Hepatocyte (in vitro differentiated cells): ENCODE measurements at regions not wholly inside any gene's neighbourhood (a gene's known extent, or its start where the extent isn't known, plus 50 kb on each side); places are given as distances from the start of the nearest gene placed in this dataset.
A peak's percentile ranks its signal among the peaks of the same experiment; 100 is the strongest.

Experiments
- DNase-seq: peaks from one replicate; pipeline ENCODE4 v3.0.0-alpha.2; 2016; ENCODE audit warnings: low spot score
- H2AFZ ChIP-seq: fragments of 200-600 bp; sonication (generic); 2 replicates; pipeline ENCODE4 v1.6.0; 2016; ENCODE audit warnings: antibody characterized with exemption, mild to moderate bottlenecking
- H3K27ac ChIP-seq: fragments of 200-600 bp; sonication (generic); 2 replicates; pipeline ENCODE4 v1.5.1; 2016; ENCODE audit warnings: mild to moderate bottlenecking
- H3K27me3 ChIP-seq: fragments of 200-600 bp; sonication (generic); 2 replicates; pipeline ENCODE4 v1.6.1; 2016
- H3K36me3 ChIP-seq: fragments of 200-600 bp; sonication (generic); replicated peaks from 2 replicates; pipeline ENCODE4 v1.5.1; 2016; ENCODE audit warnings: low read depth; ENCODE audit not compliant: insufficient read depth
- H3K4me1 ChIP-seq: fragments of 200-600 bp; sonication (generic); 2 replicates; pipeline ENCODE4 v1.5.1; 2016; ENCODE audit warnings: mild to moderate bottlenecking, moderate library complexity; ENCODE audit not compliant: insufficient read depth
- H3K4me2 ChIP-seq: fragments of 200-600 bp; sonication (generic); 2 replicates; pipeline ENCODE4 v1.6.0; 2016
- H3K4me3 ChIP-seq: fragments of 200-600 bp; sonication (generic); 2 replicates; pipeline ENCODE4 v1.5.1; 2016; ENCODE audit warnings: mild to moderate bottlenecking
- H3K79me2 ChIP-seq: fragments of 200-600 bp; sonication (generic); 2 replicates; pipeline ENCODE4 v1.6.0; 2017; ENCODE audit warnings: mild to moderate bottlenecking
- H3K9me2 ChIP-seq: fragments of 200-600 bp; sonication (generic); replicated peaks from 2 replicates; pipeline ENCODE4 v1.6.0; 2017; ENCODE audit warnings: mild to moderate bottlenecking; ENCODE audit not compliant: insufficient read depth
- H3K9me3 ChIP-seq: fragments of 200-600 bp; sonication (generic); 2 replicates; pipeline ENCODE4 v1.5.1; 2016; ENCODE audit warnings: low read depth, mild to moderate bottlenecking
- H4K20me1 ChIP-seq: fragments of 200-600 bp; sonication (generic); 2 replicates; pipeline ENCODE4 v1.6.0; 2016; ENCODE audit warnings: mild to moderate bottlenecking; ENCODE audit not compliant: insufficient read depth, poor library complexity, severe bottlenecking
- EZH2 ChIP-seq: fragments of 200-600 bp; sonication (generic); IDR thresholded peaks from 2 replicates; pipeline ENCODE4 v1.6.1; 2016; ENCODE audit warnings: antibody characterized with exemption, mild to moderate bottlenecking, borderline replicate concordance
- EZH2phosphoT487 ChIP-seq: fragments of 200-600 bp; sonication (generic); IDR thresholded peaks from one replicate; pipeline ENCODE4 v1.6.1; 2018; ENCODE audit warnings: antibody characterized with exemption, mild to moderate bottlenecking, low read depth, moderate library complexity; ENCODE audit not compliant: unreplicated experiment, severe bottlenecking
- WGBS: methylation state at CpG from one replicate; pipeline ENCODE4 v1.1.6; 2016; ENCODE audit warnings: low lambda C conversion rate; ENCODE audit errors: missing lambda C conversion rate; 5-methylcytosine and 5-hydroxymethylcytosine counted together
- TF ChIP-seq, protein P1 (sequence below): fragments of 200-600 bp; sonication (generic); IDR thresholded peaks from 2 replicates; pipeline ENCODE4 v1.5.1; 2016; ENCODE audit warnings: antibody characterized with exemption, mild to moderate bottlenecking; ENCODE audit not compliant: poor library complexity

- no peak overlapping the region for H3K4me2 ChIP-seq
- DNase-seq = no peak
- H3K79me2 ChIP-seq = no peaks in the 10 kb centered on the region
- TF ChIP-seq, protein P1, sequence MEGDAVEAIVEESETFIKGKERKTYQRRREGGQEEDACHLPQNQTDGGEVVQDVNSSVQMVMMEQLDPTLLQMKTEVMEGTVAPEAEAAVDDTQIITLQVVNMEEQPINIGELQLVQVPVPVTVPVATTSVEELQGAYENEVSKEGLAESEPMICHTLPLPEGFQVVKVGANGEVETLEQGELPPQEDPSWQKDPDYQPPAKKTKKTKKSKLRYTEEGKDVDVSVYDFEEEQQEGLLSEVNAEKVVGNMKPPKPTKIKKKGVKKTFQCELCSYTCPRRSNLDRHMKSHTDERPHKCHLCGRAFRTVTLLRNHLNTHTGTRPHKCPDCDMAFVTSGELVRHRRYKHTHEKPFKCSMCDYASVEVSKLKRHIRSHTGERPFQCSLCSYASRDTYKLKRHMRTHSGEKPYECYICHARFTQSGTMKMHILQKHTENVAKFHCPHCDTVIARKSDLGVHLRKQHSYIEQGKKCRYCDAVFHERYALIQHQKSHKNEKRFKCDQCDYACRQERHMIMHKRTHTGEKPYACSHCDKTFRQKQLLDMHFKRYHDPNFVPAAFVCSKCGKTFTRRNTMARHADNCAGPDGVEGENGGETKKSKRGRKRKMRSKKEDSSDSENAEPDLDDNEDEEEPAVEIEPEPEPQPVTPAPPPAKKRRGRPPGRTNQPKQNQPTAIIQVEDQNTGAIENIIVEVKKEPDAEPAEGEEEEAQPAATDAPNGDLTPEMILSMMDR = no peak
- TF ChIP-seq EZH2phosphoT487 (no peak), EZH2 (no peak)
- H4K20me1 ChIP-seq = no peaks in the 10 kb centered on the region
- no peaks in the 10 kb centered on the region for H3K27me3 ChIP-seq
- no peak overlapping the region for H3K27ac ChIP-seq
- peaks cover 7% of the 10 kb centered on the region for H3K4me1 ChIP-seq
- no peak overlapping the region for H3K4me3 ChIP-seq
- H3K9me2 ChIP-seq = no peaks in the 10 kb centered on the region
- no peak overlapping the region for H2AFZ ChIP-seq
- H3K36me3 ChIP-seq = no peaks in the 10 kb centered on the region
- 62% methylated on average over 3 of the region's 3 CpGs for WGBS
- H3K9me3 ChIP-seq = no peaks in the 10 kb centered on the region
These were observed 54.7 kb upstream of the JDP2 start for GRCh38 chr14:75373133-75373532.

DNA sequence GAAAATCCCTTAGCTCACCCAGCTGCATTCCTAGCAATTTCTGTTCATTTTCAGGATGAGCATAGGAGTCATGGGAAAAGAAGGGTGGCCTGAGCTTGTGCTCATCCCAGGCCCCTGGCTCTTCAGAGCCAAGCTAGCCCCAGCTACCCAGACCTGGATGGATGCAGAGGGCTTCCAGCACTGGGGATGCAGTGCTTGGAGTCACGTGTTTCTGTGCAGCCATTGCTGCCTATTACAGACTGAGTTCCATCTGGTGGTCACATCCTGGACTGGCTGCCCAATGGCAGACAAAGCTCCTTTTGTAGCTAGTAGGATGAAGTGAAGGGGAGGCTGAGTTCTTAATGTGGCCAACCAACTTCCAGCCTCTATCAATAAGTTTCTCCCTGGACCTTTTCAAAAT is 54.2 kb upstream of the JDP2 start:
- H3K4me1 ChIP-seq = peaks cover 7% of the 10 kb centered on the region
- no peak overlapping the region for H2AFZ ChIP-seq
- H4K20me1 ChIP-seq = no peaks in the 10 kb centered on the region
- no peaks in the 10 kb centered on the region for H3K9me2 ChIP-seq
- H3K27ac ChIP-seq = no peak overlapping the region
- no peak for DNase-seq
- H3K9me3 ChIP-seq = no peaks in the 10 kb centered on the region
- no peaks in the 10 kb centered on the region for H3K79me2 ChIP-seq
- no peak overlapping the region for H3K4me3 ChIP-seq
- TF ChIP-seq EZH2 = no peak
- TF ChIP-seq EZH2phosphoT487 = no peak
- TF ChIP-seq, protein P1 = no peak
- 94% methylated on average over 1 of the region's 1 CpG for WGBS
- no peaks in the 10 kb centered on the region for H3K36me3 ChIP-seq
- no peak overlapping the region for H3K4me2 ChIP-seq
- no peaks in the 10 kb centered on the region for H3K27me3 ChIP-seq

GRCh38 chr14:75374911-75375310 is 52.9 kb upstream of the JDP2 start:
- TF ChIP-seq EZH2 (no peak), EZH2phosphoT487 (no peak)
- TF ChIP-seq, protein P1 = no peak
- 70% methylated on average over 1 of the region's 1 CpG for WGBS
- H3K4me2 ChIP-seq = peak overlapping the region; percentile 25
- H3K79me2 ChIP-seq = no peaks in the 10 kb centered on the region
- H3K9me3 ChIP-seq = no peaks in the 10 kb centered on the region
- H3K4me1 ChIP-seq = peaks cover 7% of the 10 kb centered on the region
- no peak for DNase-seq
- no peaks in the 10 kb centered on the region for H3K36me3 ChIP-seq
- no peak overlapping the region for H2AFZ ChIP-seq
- H3K27ac ChIP-seq = peak overlapping the region; percentile 66
- H4K20me1 ChIP-seq = no peaks in the 10 kb centered on the region
- no peaks in the 10 kb centered on the region for H3K9me2 ChIP-seq
- H3K27me3 ChIP-seq = no peaks in the 10 kb centered on the region
- no peak overlapping the region for H3K4me3 ChIP-seq

DNA sequence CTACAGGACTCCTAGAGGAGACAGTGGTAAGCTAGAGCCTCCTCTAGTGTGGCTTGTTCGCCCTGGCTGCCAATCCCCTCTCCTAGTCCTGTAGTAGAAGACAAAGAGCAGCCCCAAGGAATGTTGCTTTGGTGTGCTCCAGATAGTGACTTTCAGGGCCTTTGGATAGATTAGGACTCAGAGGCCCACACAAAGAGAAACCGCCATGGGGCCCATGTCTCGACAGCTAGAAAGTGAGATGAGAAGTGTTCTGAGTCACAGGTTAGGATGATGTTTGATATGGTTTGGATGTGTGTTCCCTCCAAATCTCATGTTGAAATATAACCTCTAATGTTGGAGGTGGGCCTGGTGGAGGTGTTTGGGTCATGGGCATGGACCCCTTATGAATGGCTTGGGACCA is 51.8 kb upstream of the JDP2 start:
- no peaks in the 10 kb centered on the region for H4K20me1 ChIP-seq
- H3K9me2 ChIP-seq = no peaks in the 10 kb centered on the region
- H3K36me3 ChIP-seq = no peaks in the 10 kb centered on the region
- H2AFZ ChIP-seq = no peak overlapping the region
- no peaks in the 10 kb centered on the region for H3K9me3 ChIP-seq
- no peak for TF ChIP-seq EZH2phosphoT487
- H3K4me1 ChIP-seq = peaks cover 17% of the 10 kb centered on the region
- 91% methylated on average over 3 of the region's 3 CpGs for WGBS
- no peak overlapping the region for H3K4me2 ChIP-seq
- H3K27me3 ChIP-seq = no peaks in the 10 kb centered on the region
- no peak overlapping the region for H3K4me3 ChIP-seq
- no peak overlapping the region for H3K27ac ChIP-seq
- H3K79me2 ChIP-seq = no peaks in the 10 kb centered on the region
- DNase-seq = no peak
